ENCODE measurements at regions not wholly inside any gene's neighbourhood (a gene's known extent, or its start where the extent isn't known, plus 50 kb on each side); places are given as distances from the start of the nearest gene placed in this dataset.

DNA sequence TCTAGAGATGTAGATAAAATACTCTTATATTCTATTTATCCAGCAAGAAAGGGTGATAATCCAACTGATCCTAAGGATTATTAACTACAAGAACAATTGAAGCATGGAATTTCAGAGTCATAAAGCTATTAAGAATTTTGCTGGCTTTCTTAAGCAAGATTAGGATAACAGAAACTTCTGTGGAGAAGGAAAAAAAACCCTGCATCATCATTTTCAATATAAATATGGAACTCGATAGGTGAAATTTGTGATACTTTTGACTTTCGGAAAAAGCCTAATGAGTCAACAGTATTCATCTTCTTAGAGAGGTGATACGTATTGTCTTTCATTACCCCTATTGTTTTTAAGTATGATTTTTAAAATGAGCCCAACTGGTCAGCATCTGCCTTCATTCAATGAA, 593.3 kb downstream of the CPS1 start:
- Histone ChIP-seq H3K4me2 (ENCODE audit: control insufficient read depth, extremely low read depth, insufficient read depth, low read depth, low read length) (no peak overlapping the region), H3K9me1 (ENCODE audit: control insufficient read depth, extremely low read depth, insufficient read depth, low read length) (no peaks in the 10 kb centered on the region), H3K4me3 (ENCODE audit: control insufficient read depth in 2 of 3, extremely low read depth in 1 of 3, insufficient read depth in 2 of 3, low read depth in 1 of 3, low read length in 3 of 3) (no peak overlapping the region), H3K79me2 (ENCODE audit: control insufficient read depth, insufficient read depth, low read length) (no peaks in the 10 kb centered on the region), H3K36me3 (ENCODE audit: control insufficient read depth in 2 of 2, extremely low read depth in 1 of 2, insufficient read depth in 2 of 2, low read length in 2 of 2) (no peaks in the 10 kb centered on the region), H4K20me1 (ENCODE audit: control insufficient read depth, extremely low read depth, insufficient read depth, low read length) (no peaks in the 10 kb centered on the region), H3K4me1 (ENCODE audit: control insufficient read depth, extremely low read depth, insufficient read depth, low read length) (no peaks in the 10 kb centered on the region), H3K27me3 (ENCODE audit: control insufficient read depth, extremely low read depth, insufficient read depth, low read length) (no peaks in the 10 kb centered on the region), H2AFZ (ENCODE audit: control insufficient read depth, low read length) (no peak overlapping the region), H3K27ac (ENCODE audit: control insufficient read depth, insufficient read depth, low read length) (no peak overlapping the region), H3K9me3 (ENCODE audit: control insufficient read depth, low read depth, low read length) (no peaks in the 10 kb centered on the region), H3K9ac (ENCODE audit: control insufficient read depth, extremely low read depth, insufficient read depth, low read length) (no peak overlapping the region)
- FAIRE-seq = no peak
- DNase-seq (ENCODE audit: low read depth, low spot score) = no peak
- TF ChIP-seq, protein P1, sequence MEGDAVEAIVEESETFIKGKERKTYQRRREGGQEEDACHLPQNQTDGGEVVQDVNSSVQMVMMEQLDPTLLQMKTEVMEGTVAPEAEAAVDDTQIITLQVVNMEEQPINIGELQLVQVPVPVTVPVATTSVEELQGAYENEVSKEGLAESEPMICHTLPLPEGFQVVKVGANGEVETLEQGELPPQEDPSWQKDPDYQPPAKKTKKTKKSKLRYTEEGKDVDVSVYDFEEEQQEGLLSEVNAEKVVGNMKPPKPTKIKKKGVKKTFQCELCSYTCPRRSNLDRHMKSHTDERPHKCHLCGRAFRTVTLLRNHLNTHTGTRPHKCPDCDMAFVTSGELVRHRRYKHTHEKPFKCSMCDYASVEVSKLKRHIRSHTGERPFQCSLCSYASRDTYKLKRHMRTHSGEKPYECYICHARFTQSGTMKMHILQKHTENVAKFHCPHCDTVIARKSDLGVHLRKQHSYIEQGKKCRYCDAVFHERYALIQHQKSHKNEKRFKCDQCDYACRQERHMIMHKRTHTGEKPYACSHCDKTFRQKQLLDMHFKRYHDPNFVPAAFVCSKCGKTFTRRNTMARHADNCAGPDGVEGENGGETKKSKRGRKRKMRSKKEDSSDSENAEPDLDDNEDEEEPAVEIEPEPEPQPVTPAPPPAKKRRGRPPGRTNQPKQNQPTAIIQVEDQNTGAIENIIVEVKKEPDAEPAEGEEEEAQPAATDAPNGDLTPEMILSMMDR (optimal IDR thresholded peaks at IDR 0.05 in 1 of 3, IDR thresholded peaks at IDR 0.05 in 1 of 3, conservative IDR thresholded peaks at IDR 0.05 in 1 of 3; ENCODE audit: extremely low read depth in 1 of 3, insufficient read depth in 2 of 3, low read length in 3 of 3) = no peak
- dilution Hi-C loops (cut with MboI; ENCODE audit: extremely low pct_ligation_motif_present, low sequenced_read_pairs) = no loop called here

DNA sequence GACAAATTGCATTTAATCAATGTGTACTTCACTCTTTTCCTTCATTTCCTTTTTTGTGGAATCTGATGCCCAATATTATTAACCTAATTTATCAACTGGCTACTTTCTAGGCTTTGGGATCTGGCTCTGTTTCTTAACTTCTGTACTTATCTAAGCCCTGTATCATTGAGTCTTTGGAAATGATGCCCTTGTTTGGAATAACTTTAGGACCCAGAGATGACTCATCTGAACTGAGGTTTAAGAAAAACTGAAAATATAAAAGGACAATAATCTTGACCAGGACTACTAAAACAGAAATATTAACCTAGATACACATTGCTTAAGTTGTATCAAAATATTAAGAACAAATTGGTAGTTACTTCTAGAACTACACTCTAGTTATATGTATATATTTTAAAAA, 600.8 kb downstream of the CPS1 start:
- Histone ChIP-seq H3K27ac (ENCODE audit: control insufficient read depth, insufficient read depth, low read length) (no peak overlapping the region), H4K20me1 (ENCODE audit: control insufficient read depth, extremely low read depth, insufficient read depth, low read length) (no peaks in the 10 kb centered on the region), H3K9me3 (ENCODE audit: control insufficient read depth, low read depth, low read length) (no peaks in the 10 kb centered on the region), H3K27me3 (ENCODE audit: control insufficient read depth, extremely low read depth, insufficient read depth, low read length) (no peaks in the 10 kb centered on the region), H3K4me1 (ENCODE audit: control insufficient read depth, extremely low read depth, insufficient read depth, low read length) (no peaks in the 10 kb centered on the region), H3K36me3 (ENCODE audit: control insufficient read depth in 2 of 2, extremely low read depth in 1 of 2, insufficient read depth in 2 of 2, low read length in 2 of 2) (no peaks in the 10 kb centered on the region), H3K9me1 (ENCODE audit: control insufficient read depth, extremely low read depth, insufficient read depth, low read length) (no peaks in the 10 kb centered on the region), H3K79me2 (ENCODE audit: control insufficient read depth, insufficient read depth, low read length) (no peaks in the 10 kb centered on the region), H3K4me3 (ENCODE audit: control insufficient read depth in 2 of 3, extremely low read depth in 1 of 3, insufficient read depth in 2 of 3, low read depth in 1 of 3, low read length in 3 of 3) (no peak overlapping the region), H3K9ac (ENCODE audit: control insufficient read depth, extremely low read depth, insufficient read depth, low read length) (no peak overlapping the region), H3K4me2 (ENCODE audit: control insufficient read depth, extremely low read depth, insufficient read depth, low read depth, low read length) (no peak overlapping the region), H2AFZ (ENCODE audit: control insufficient read depth, low read length) (no peak overlapping the region)
- dilution Hi-C loops (cut with MboI; ENCODE audit: extremely low pct_ligation_motif_present, low sequenced_read_pairs) = no loop called here
- TF ChIP-seq, protein P1 (optimal IDR thresholded peaks at IDR 0.05 in 1 of 3, IDR thresholded peaks at IDR 0.05 in 1 of 3, conservative IDR thresholded peaks at IDR 0.05 in 1 of 3; ENCODE audit: extremely low read depth in 1 of 3, insufficient read depth in 2 of 3, low read length in 3 of 3) = no peak
- TF ChIP-seq EZH2 (IDR thresholded peaks at IDR 0.05; ENCODE audit: low read length) = no peak
- DNase-seq (ENCODE audit: low read depth, low spot score) = no peak
- no peak for FAIRE-seq

All from keratinocyte (primary cell).